ENCODE measurements at regions not wholly inside any gene's neighbourhood (a gene's known extent, or its start where the extent isn't known, plus 50 kb on each side); places are given as distances from the start of the nearest gene placed in this dataset.

GRCh38 chr18:44495151-44495550, 185.5 kb upstream of the SETBP1 start:
- TF ChIP-seq CTCF (IDR thresholded peaks at IDR 0.05), result no peak
- H3K9me3 ChIP-seq, result no peaks in the 10 kb centered on the region
- H3K4me3 ChIP-seq, result no peak overlapping the region
- no peaks in the 10 kb centered on the region for H3K4me1 ChIP-seq (ENCODE audit: low read depth)
- ATAC-seq, result no peak
- intact Hi-C loops (cut with DNase I, micrococcal nuclease), result no loop called here
- no peaks in the 10 kb centered on the region for H3K36me3 ChIP-seq (ENCODE audit: low read depth)
- no peak for DNase-seq

- intact Hi-C loops (cut with DNase I, micrococcal nuclease), result no loop called here
- H3K4me1 ChIP-seq (ENCODE audit: low read depth), result no peaks in the 10 kb centered on the region
- ATAC-seq (no peak), DNase-seq (no peak)
- H3K36me3 ChIP-seq (ENCODE audit: low read depth), result no peaks in the 10 kb centered on the region
- H3K4me3 ChIP-seq, result no peak overlapping the region
- no peak for TF ChIP-seq CTCF (IDR thresholded peaks at IDR 0.05)
- H3K9me3 ChIP-seq, result no peaks in the 10 kb centered on the region
Observed at GRCh38 chr18:44497311-44497710, 183.4 kb upstream of the SETBP1 start.

- no peaks in the 10 kb centered on the region for H3K4me1 ChIP-seq (ENCODE audit: low read depth)
- no peaks in the 10 kb centered on the region for H3K36me3 ChIP-seq (ENCODE audit: low read depth)
- no peak for DNase-seq
- ATAC-seq, result no peak
- H3K4me3 ChIP-seq, result no peak overlapping the region
- H3K9me3 ChIP-seq, result no peaks in the 10 kb centered on the region
- intact Hi-C loops (cut with DNase I, micrococcal nuclease), result no loop called here
- TF ChIP-seq CTCF (IDR thresholded peaks at IDR 0.05), result no peak
Observed at GRCh38 chr18:44497757-44498490, 182.8 kb upstream of the SETBP1 start.

GRCh38 chr18:44500808-44501610, 179.7 kb upstream of the SETBP1 start:
- intact Hi-C loops (cut with DNase I, micrococcal nuclease), result no loop called here
- TF ChIP-seq CTCF (IDR thresholded peaks at IDR 0.05), result no peak
- ATAC-seq (no peak), DNase-seq (no peak)
- H3K4me1 ChIP-seq (ENCODE audit: low read depth), result no peaks in the 10 kb centered on the region
- H3K9me3 ChIP-seq, result no peaks in the 10 kb centered on the region
- H3K4me3 ChIP-seq, result no peak overlapping the region
- H3K36me3 ChIP-seq (ENCODE audit: low read depth), result no peaks in the 10 kb centered on the region

GRCh38 chr18:44502221-44502620, 178.5 kb upstream of the SETBP1 start:
- Histone ChIP-seq H3K9me3 (no peaks in the 10 kb centered on the region), H3K4me1 (ENCODE audit: low read depth) (no peaks in the 10 kb centered on the region), H3K36me3 (ENCODE audit: low read depth) (no peaks in the 10 kb centered on the region), H3K4me3 (no peak overlapping the region)
- ATAC-seq (no peak), DNase-seq (no peak)
- no peak for TF ChIP-seq CTCF (IDR thresholded peaks at IDR 0.05)
- intact Hi-C loops (cut with DNase I, micrococcal nuclease), result no loop called here
